Activated CD8-positive, alpha-beta T cell treated with anti-CD3 and anti-CD28 coated beads, Interleukin-2, amount 10 ng/mL, durations not matched to agents 7 days and 5 days (primary cell): ENCODE measurements at regions not wholly inside any gene's neighbourhood (a gene's known extent, or its start where the extent isn't known, plus 50 kb on each side); places are given as distances from the start of the nearest gene placed in this dataset.
A peak's percentile ranks its signal among the peaks of the same experiment; 100 is the strongest.
"Not testable (repeated sequence)": the region's sequence is repeated elsewhere in the genome, so short reads cannot be mapped to it uniquely, and the experiment has no call there.

ENCODE experiments used
- ATAC-seq: fragments of 150-1000 bp; cut with Tn5 transposase; one replicate; pipeline ENCODE4 v1.10.0; 2021; ENCODE audit warnings: moderate library complexity
- CTCF ChIA-PET: fragments of 350-600 bp; sonication (Branson Sonifier 250); formaldehyde crosslinking; loops from one replicate; lab custom pipeline; 2021; ENCODE audit warnings: antibody characterized with exemption; lab: Charles Lee
- POLR2A ChIA-PET: fragments of 350-600 bp; sonication (Branson Sonifier 250); formaldehyde crosslinking; loops from one replicate; lab custom pipeline; 2021; ENCODE audit warnings: antibody characterized with exemption; lab: Charles Lee
- DNase-seq: peaks from one replicate; pipeline ENCODE4 v3.0.0-alpha.2; 2020
- H3K27ac Mint-ChIP-seq: one replicate; pipeline ENCODE4 v1.8.0; 2021; ENCODE audit warnings: mild to moderate bottlenecking, mixed read lengths
- H3K27me3 Mint-ChIP-seq: one replicate; pipeline ENCODE4 v1.8.0; 2021; ENCODE audit warnings: low read depth, mixed read lengths
- H3K36me3 Mint-ChIP-seq: one replicate; pipeline ENCODE4 v1.8.0; 2021; ENCODE audit warnings: low read depth, mixed read lengths
- H3K4me1 Mint-ChIP-seq: one replicate; pipeline ENCODE4 v1.8.0; 2021; ENCODE audit warnings: low read depth, mixed read lengths
- H3K4me3 Mint-ChIP-seq: one replicate; pipeline ENCODE4 v1.8.0; 2021; ENCODE audit warnings: mild to moderate bottlenecking, mixed read lengths
- H3K9me3 Mint-ChIP-seq: one replicate; pipeline ENCODE4 v1.8.0; 2022; ENCODE audit warnings: mixed read lengths; ENCODE audit not compliant: insufficient read depth

- not testable (repeated sequence) for H3K36me3 Mint-ChIP-seq, H3K9me3 Mint-ChIP-seq, DNase-seq, H3K27me3 Mint-ChIP-seq
- peaks cover 12% of the 10 kb centered on the region for H3K4me1 Mint-ChIP-seq
- ChIA-PET CTCF (interaction anchor here (1.0 to 2.3 kb wide), 5 partner anchors 45 to 228 kb away, joined by 3 to 7 read pairs (median 3); no protein-coding TSS in a partner anchor), POLR2A (interaction anchor here (0.6 kb wide), 1 partner anchor 107 kb away, joined by 5 read pairs; no protein-coding TSS in a partner anchor)
- H3K4me3 Mint-ChIP-seq: peak overlapping the region; percentile 71
- peak; percentile 21 for ATAC-seq
- peak overlapping the region; percentile 58 for H3K27ac Mint-ChIP-seq
Observed at GRCh38 chr13:110821837-110822668, 92.8 kb downstream of the ANKRD10 start.

GRCh38 chr13:110822669-110822945 lies 92.3 kb downstream of the ANKRD10 start:
- H3K36me3 Mint-ChIP-seq: no peaks in the 10 kb centered on the region
- DNase-seq (peak; percentile 26), ATAC-seq (peak; percentile 29)
- peak overlapping the region; percentile 71 for H3K4me3 Mint-ChIP-seq
- H3K4me1 Mint-ChIP-seq: peaks cover 12% of the 10 kb centered on the region
- peak overlapping the region; percentile 58 for H3K27ac Mint-ChIP-seq
- H3K9me3 Mint-ChIP-seq: no peaks in the 10 kb centered on the region
- CTCF ChIA-PET: interaction anchor here (1.0 to 2.3 kb wide), 4 partner anchors 45 to 229 kb away, joined by 3 to 7 read pairs (median 3); no protein-coding TSS in a partner anchor
- POLR2A ChIA-PET: interaction anchor here (0.6 kb wide), 1 partner anchor 107 kb away, joined by 5 read pairs; no protein-coding TSS in a partner anchor
- peaks cover 3% of the 10 kb centered on the region for H3K27me3 Mint-ChIP-seq

GRCh38 chr13:110824702-110825300 lies 90.1 kb downstream of the ANKRD10 start:
- Mint-ChIP-seq H3K4me1 (peaks cover 7% of the 10 kb centered on the region), H3K4me3 (no peak overlapping the region), H3K27ac (no peak overlapping the region), H3K36me3 (no peaks in the 10 kb centered on the region), H3K9me3 (no peaks in the 10 kb centered on the region), H3K27me3 (no peaks in the 10 kb centered on the region)
- ATAC-seq (no peak), DNase-seq (no peak)
- POLR2A ChIA-PET: no interaction called here
- CTCF ChIA-PET: interaction anchor here (0.8 kb wide), 1 partner anchor 347 kb away, joined by 3 read pairs; no protein-coding TSS in a partner anchor

- Mint-ChIP-seq H3K4me3 (no peak overlapping the region), H3K27me3 (no peaks in the 10 kb centered on the region), H3K9me3 (no peaks in the 10 kb centered on the region), H3K36me3 (no peaks in the 10 kb centered on the region), H3K27ac (no peak overlapping the region), H3K4me1 (peaks cover 7% of the 10 kb centered on the region)
- no peak for ATAC-seq
- no peak for DNase-seq
- ChIA-PET POLR2A (no interaction called here), CTCF (no interaction called here)
Observed at GRCh38 chr13:110825516-110825915, 89.4 kb downstream of the ANKRD10 start.

- no peak for ATAC-seq
- no peaks in the 10 kb centered on the region for H3K36me3 Mint-ChIP-seq
- ChIA-PET CTCF (no interaction called here), POLR2A (no interaction called here)
- no peaks in the 10 kb centered on the region for H3K9me3 Mint-ChIP-seq
- no peak overlapping the region for H3K4me3 Mint-ChIP-seq
- no peak overlapping the region for H3K27ac Mint-ChIP-seq
- H3K27me3 Mint-ChIP-seq: no peaks in the 10 kb centered on the region
- no peak for DNase-seq
- peaks cover 7% of the 10 kb centered on the region for H3K4me1 Mint-ChIP-seq
Observed at GRCh38 chr13:110826101-110826500, 88.8 kb downstream of the ANKRD10 start.

GRCh38 chr13:110826861-110827672 lies 87.8 kb downstream of the ANKRD10 start:
- ChIA-PET CTCF (no interaction called here), POLR2A (no interaction called here)
- no peak overlapping the region for H3K27ac Mint-ChIP-seq
- ATAC-seq: no peak
- no peak for DNase-seq
- H3K4me1 Mint-ChIP-seq: peaks cover 5% of the 10 kb centered on the region
- no peaks in the 10 kb centered on the region for H3K9me3 Mint-ChIP-seq
- H3K27me3 Mint-ChIP-seq: no peaks in the 10 kb centered on the region
- no peak overlapping the region for H3K4me3 Mint-ChIP-seq
- no peaks in the 10 kb centered on the region for H3K36me3 Mint-ChIP-seq
